Gastroesophageal sphincter (tissue), 3 donors: ENCODE measurements at regions not wholly inside any gene's neighbourhood (a gene's known extent, or its start where the extent isn't known, plus 50 kb on each side); places are given as distances from the start of the nearest gene placed in this dataset.

ENCODE experiments used
- EP300 ChIP-seq: sonication (generic); formaldehyde crosslinking; IDR thresholded peaks from one replicate; pipeline ENCODE4 v1.6.1; 2017; ENCODE audit warnings: antibody characterized with exemption, mild to moderate bottlenecking
- POLR2A ChIP-seq, 2 donors: fragments of 450-650 bp; IDR thresholded peaks; one replicate each; pipeline ENCODE4 v1.6.1; 2017; ENCODE audit warnings: antibody characterized with exemption in 2 of 2, mild to moderate bottlenecking in 2 of 2, moderate library complexity in 1 of 2
- POLR2AphosphoS5 ChIP-seq: sonication (generic); formaldehyde crosslinking; IDR thresholded peaks from one replicate; pipeline ENCODE4 v1.6.1; 2017; ENCODE audit warnings: antibody characterized with exemption
- TF ChIP-seq, protein P1 (sequence below), 4 experiments: fragments of 200-600 bp in 2 of 4; fragments of 450-650 bp in 2 of 4; sonication (generic) in 1 of 4; IDR thresholded peaks; one replicate each; pipeline ENCODE4 v1.5.1; 2017 to 2019; ENCODE audit warnings: antibody characterized with exemption in 4 of 4, mild to moderate bottlenecking in 2 of 4, moderate library complexity in 2 of 4

- no peak for TF ChIP-seq EP300
- TF ChIP-seq, protein P1, sequence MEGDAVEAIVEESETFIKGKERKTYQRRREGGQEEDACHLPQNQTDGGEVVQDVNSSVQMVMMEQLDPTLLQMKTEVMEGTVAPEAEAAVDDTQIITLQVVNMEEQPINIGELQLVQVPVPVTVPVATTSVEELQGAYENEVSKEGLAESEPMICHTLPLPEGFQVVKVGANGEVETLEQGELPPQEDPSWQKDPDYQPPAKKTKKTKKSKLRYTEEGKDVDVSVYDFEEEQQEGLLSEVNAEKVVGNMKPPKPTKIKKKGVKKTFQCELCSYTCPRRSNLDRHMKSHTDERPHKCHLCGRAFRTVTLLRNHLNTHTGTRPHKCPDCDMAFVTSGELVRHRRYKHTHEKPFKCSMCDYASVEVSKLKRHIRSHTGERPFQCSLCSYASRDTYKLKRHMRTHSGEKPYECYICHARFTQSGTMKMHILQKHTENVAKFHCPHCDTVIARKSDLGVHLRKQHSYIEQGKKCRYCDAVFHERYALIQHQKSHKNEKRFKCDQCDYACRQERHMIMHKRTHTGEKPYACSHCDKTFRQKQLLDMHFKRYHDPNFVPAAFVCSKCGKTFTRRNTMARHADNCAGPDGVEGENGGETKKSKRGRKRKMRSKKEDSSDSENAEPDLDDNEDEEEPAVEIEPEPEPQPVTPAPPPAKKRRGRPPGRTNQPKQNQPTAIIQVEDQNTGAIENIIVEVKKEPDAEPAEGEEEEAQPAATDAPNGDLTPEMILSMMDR (IDR thresholded peaks at IDR 0.05): no peak
- TF ChIP-seq POLR2AphosphoS5: no peak
- no peak for TF ChIP-seq POLR2A (IDR thresholded peaks at IDR 0.05)
Measured at GRCh38 chr2:8033546-8034096, 648.2 kb upstream of the ID2 start.
